ENCODE measurements at regions not wholly inside any gene's neighbourhood (a gene's known extent, or its start where the extent isn't known, plus 50 kb on each side); places are given as distances from the start of the nearest gene placed in this dataset.

DNA sequence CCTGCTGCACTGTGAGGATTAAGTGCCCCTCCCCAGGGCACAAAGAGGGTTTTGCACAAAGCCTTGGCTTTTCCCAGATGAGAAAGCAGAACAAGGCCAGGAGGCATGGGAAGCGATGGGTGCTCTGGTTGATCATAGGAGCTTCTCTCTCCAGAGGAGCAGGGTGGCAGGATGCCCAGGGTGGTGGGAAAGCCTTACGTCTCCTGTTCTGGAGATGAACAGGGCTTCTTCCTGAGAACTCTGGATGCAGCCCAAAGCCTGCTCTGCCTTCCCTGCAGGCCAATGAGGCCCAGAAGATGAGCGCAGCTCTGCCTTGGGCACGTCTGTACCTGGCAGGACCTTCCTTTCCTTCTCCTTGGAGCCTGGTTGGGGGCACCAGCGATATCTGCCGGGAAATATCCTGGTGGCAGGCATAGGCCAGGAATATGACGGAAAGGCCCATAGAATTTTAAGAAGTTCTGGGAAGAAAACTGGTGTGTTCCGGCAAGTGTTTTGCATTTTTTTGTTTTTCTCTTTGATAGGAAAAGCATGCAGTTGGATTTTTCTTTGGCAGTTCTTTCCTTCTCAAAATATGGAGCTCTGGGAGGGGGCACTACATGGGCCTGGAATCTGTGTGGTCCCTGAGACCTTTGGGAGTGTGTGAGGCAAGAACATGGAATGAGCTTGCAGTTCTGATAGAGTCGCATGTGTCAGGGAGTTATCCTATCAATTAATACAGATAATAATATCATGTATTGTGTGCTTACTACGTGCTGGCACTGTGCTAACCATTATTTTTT lies 253.2 kb upstream of the KLF4 start:
- no peak for DNase-seq
- Histone ChIP-seq H3K36me3 (replicated peaks; ENCODE audit: control insufficient read depth, insufficient read depth, low read length) (no peaks in the 10 kb centered on the region), H3K27me3 (ENCODE audit: control insufficient read depth, insufficient read depth, low read length) (no peaks in the 10 kb centered on the region), H3K4me3 (ENCODE audit: insufficient read depth, low read depth, low read length) (no peak overlapping the region)

GRCh38 chr9:107740088-107740980 lies 250.8 kb upstream of the KLF4 start:
- no peaks in the 10 kb centered on the region for H3K27me3 ChIP-seq (ENCODE audit: control insufficient read depth, insufficient read depth, low read length)
- H3K4me3 ChIP-seq (ENCODE audit: insufficient read depth, low read depth, low read length), result no peak overlapping the region
- no peak for DNase-seq
- no peaks in the 10 kb centered on the region for H3K36me3 ChIP-seq (replicated peaks; ENCODE audit: control insufficient read depth, insufficient read depth, low read length)

DNA sequence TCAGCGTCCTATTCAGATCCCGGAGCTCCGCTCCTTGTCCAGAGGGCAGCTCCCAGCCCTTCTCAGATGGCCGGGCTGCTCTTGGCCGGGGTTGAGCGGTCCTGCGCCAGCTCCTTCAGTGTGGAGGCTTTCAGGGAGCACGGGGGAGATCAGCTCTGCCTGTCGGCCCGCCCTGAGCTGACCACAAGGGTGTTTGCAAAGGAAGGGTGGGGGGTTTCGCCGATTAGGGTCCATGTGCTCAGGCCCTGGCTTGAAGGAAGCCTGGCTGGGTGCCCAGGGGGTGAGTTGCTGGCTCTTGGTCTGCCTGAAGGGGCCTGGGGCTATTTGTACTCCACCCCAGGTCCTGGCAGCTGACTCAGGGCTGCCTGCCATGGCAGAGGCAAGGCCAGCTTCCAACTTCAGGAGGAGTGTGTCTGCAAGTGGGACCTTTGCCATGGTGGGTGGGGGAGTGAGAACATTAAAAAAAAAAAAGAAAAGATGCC lies 250.1 kb upstream of the KLF4 start:
- Histone ChIP-seq H3K36me3 (replicated peaks; ENCODE audit: control insufficient read depth, insufficient read depth, low read length) (no peaks in the 10 kb centered on the region), H3K4me3 (ENCODE audit: insufficient read depth, low read depth, low read length) (no peak overlapping the region), H3K27me3 (ENCODE audit: control insufficient read depth, insufficient read depth, low read length) (no peaks in the 10 kb centered on the region)
- DNase-seq, result no peak

DNA sequence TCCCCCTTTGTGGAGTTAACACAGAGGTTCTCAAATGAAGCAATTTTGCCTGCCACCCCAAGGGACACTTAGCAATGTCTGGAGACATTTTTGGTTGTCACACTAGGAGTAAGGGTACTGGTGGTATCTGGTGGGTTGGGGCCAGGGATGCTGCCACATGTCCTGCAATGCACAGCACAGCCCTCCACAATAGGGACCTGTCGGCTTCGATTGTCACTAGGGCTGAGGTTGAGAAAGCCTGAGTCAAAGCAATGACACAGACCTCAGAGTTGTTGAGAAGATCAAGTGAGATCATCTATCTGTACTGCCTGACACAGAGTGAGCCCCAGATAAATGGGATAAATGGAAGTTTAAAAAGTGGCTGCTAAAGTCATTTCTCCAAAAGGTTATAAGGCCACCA lies 249.2 kb upstream of the KLF4 start:
- DNase-seq, result no peak
- Histone ChIP-seq H3K4me3 (ENCODE audit: insufficient read depth, low read depth, low read length) (no peak overlapping the region), H3K27me3 (ENCODE audit: control insufficient read depth, insufficient read depth, low read length) (no peaks in the 10 kb centered on the region), H3K36me3 (replicated peaks; ENCODE audit: control insufficient read depth, insufficient read depth, low read length) (no peaks in the 10 kb centered on the region)

GRCh38 chr9:107737987-107738743 lies 248.6 kb upstream of the KLF4 start:
- Histone ChIP-seq H3K36me3 (replicated peaks; ENCODE audit: control insufficient read depth, insufficient read depth, low read length) (no peaks in the 10 kb centered on the region), H3K4me3 (ENCODE audit: insufficient read depth, low read depth, low read length) (no peak overlapping the region), H3K27me3 (ENCODE audit: control insufficient read depth, insufficient read depth, low read length) (no peaks in the 10 kb centered on the region)
- DNase-seq, result no peak

GRCh38 chr9:107737610-107737986 lies 248.0 kb upstream of the KLF4 start:
- Histone ChIP-seq H3K4me3 (ENCODE audit: insufficient read depth, low read depth, low read length) (no peak overlapping the region), H3K27me3 (ENCODE audit: control insufficient read depth, insufficient read depth, low read length) (no peaks in the 10 kb centered on the region), H3K36me3 (replicated peaks; ENCODE audit: control insufficient read depth, insufficient read depth, low read length) (no peaks in the 10 kb centered on the region)
- DNase-seq, result no peak

DNA sequence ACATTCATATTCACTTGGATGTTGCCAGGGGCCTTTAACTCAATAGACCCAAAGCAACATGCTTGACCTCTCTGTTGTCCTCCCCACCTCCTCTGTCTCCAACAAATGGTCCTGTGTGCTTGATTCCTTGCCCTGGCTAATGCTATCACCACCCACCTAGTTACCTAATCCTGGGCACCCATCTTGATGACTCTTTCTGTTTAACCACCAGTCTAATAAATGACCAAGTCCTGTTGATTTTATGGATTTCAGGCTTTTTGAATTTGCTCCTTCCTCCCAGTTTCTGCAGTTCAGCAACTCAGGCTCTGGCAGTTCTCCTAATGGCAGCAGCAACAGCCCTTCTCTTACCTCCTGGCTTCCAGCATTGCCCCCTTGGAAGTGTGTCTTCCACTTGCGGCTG lies 246.3 kb upstream of the KLF4 start:
- Histone ChIP-seq H3K36me3 (replicated peaks; ENCODE audit: control insufficient read depth, insufficient read depth, low read length) (no peaks in the 10 kb centered on the region), H3K27me3 (ENCODE audit: control insufficient read depth, insufficient read depth, low read length) (no peaks in the 10 kb centered on the region), H3K4me3 (ENCODE audit: insufficient read depth, low read depth, low read length) (no peak overlapping the region)
- no peak for DNase-seq

- Histone ChIP-seq H3K36me3 (replicated peaks; ENCODE audit: control insufficient read depth, insufficient read depth, low read length) (no peaks in the 10 kb centered on the region), H3K4me3 (ENCODE audit: insufficient read depth, low read depth, low read length) (no peak overlapping the region), H3K27me3 (ENCODE audit: control insufficient read depth, insufficient read depth, low read length) (no peaks in the 10 kb centered on the region)
- DNase-seq, result no peak
These were observed 244.9 kb upstream of the KLF4 start for GRCh38 chr9:107734256-107735013.

GRCh38 chr9:107733523-107733894 lies 243.9 kb upstream of the KLF4 start:
- Histone ChIP-seq H3K36me3 (replicated peaks; ENCODE audit: control insufficient read depth, insufficient read depth, low read length) (no peaks in the 10 kb centered on the region), H3K27me3 (ENCODE audit: control insufficient read depth, insufficient read depth, low read length) (no peaks in the 10 kb centered on the region), H3K4me3 (ENCODE audit: insufficient read depth, low read depth, low read length) (no peak overlapping the region)
- DNase-seq, result no peak

- Histone ChIP-seq H3K36me3 (replicated peaks; ENCODE audit: control insufficient read depth, insufficient read depth, low read length) (no peaks in the 10 kb centered on the region), H3K4me3 (ENCODE audit: insufficient read depth, low read depth, low read length) (no peak overlapping the region), H3K27me3 (ENCODE audit: control insufficient read depth, insufficient read depth, low read length) (no peaks in the 10 kb centered on the region)
- DNase-seq, result no peak
These were observed 243.4 kb upstream of the KLF4 start for GRCh38 chr9:107732781-107733522.

- no peaks in the 10 kb centered on the region for H3K27me3 ChIP-seq (ENCODE audit: control insufficient read depth, insufficient read depth, low read length)
- H3K4me3 ChIP-seq (ENCODE audit: insufficient read depth, low read depth, low read length), result no peak overlapping the region
- DNase-seq, result no peak
- H3K36me3 ChIP-seq (replicated peaks; ENCODE audit: control insufficient read depth, insufficient read depth, low read length), result no peaks in the 10 kb centered on the region
These were observed 241.7 kb upstream of the KLF4 start for GRCh38 chr9:107731115-107731762.

DNA sequence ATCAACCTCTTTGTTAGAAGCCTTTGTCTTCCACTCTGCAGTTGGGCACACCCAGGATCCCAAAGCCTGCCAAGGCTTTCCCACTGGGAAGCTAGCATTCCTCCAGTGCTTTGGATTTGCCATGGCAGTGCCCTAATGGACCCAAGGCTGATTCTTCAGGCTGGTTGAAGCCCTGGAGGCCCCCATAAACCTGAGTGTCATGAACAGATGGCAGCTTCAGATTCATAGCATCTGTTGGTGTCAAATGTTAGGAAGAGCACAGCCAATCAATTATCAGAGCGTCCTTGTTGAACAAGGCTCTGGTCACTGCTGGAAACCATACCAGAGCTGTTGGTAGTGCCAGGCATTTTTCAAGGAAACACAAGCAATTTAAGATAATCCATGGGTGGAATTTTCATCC lies 241.1 kb upstream of the KLF4 start:
- Histone ChIP-seq H3K4me3 (ENCODE audit: insufficient read depth, low read depth, low read length) (no peak overlapping the region), H3K27me3 (ENCODE audit: control insufficient read depth, insufficient read depth, low read length) (no peaks in the 10 kb centered on the region), H3K36me3 (replicated peaks; ENCODE audit: control insufficient read depth, insufficient read depth, low read length) (no peaks in the 10 kb centered on the region)
- no peak for DNase-seq

DNA sequence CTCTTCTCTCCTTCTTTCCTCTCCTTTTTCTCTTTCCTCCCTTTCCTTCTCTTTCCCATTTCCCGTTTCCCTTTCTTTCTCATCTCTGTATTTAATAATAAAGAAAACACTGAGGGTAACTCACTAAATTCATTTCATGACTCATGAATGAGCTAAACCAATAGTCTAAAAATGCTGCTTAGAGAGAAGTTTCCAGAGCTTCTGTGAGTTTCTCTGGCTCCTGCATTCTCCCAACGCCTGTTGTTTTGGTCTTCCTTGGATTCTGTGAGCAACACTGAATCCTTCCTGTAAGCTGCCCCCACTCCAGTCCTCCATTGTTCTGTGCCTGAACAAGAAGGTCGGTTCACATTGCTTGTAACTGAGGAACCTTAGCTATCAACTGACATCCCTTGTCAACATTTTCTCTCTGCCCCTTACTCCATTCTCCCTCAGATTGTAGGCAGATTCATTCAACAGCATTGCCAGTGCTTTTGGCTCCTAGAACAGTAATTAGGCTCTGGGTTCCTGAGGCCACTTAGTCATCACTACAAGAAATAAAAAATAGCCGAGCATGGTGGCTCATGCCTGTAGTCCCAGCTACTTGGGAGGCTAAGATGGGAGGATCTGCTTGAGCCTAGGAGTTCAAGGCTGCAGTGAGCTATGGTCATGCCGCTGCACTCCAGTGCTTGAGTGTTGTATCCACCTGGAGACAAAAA lies 237.7 kb upstream of the KLF4 start:
- H3K4me3 ChIP-seq (ENCODE audit: insufficient read depth, low read depth, low read length), result no peak overlapping the region
- no peaks in the 10 kb centered on the region for H3K36me3 ChIP-seq (replicated peaks; ENCODE audit: control insufficient read depth, insufficient read depth, low read length)
- no peak for DNase-seq
- no peaks in the 10 kb centered on the region for H3K27me3 ChIP-seq (ENCODE audit: control insufficient read depth, insufficient read depth, low read length)
